Fibroblast of lung (primary cell): ENCODE measurements at regions not wholly inside any gene's neighbourhood (a gene's known extent, or its start where the extent isn't known, plus 50 kb on each side); places are given as distances from the start of the nearest gene placed in this dataset.

Experiments used
- DNase-seq, 2 donors: peaks; one replicate each; pipeline versions ENCODE4 v3.0.0 to v3.0.0-alpha.2; 2010; ENCODE audit warnings: low read depth in 2 of 2
- H2AFZ ChIP-seq: 2 replicates; pipeline ENCODE4 v1.5.1; 2012; ENCODE audit warnings: low read length, control low read depth, inconsistent platforms
- H3K27ac ChIP-seq: 2 replicates; pipeline ENCODE4 v1.5.1; 2011; ENCODE audit warnings: low read length, control low read depth; ENCODE audit not compliant: insufficient read depth
- H3K27me3 ChIP-seq: 2 replicates; pipeline ENCODE4 v1.5.1; 2011; ENCODE audit warnings: mild to moderate bottlenecking, low read length; ENCODE audit not compliant: control insufficient read depth, insufficient read depth
- H3K36me3 ChIP-seq: 2 replicates; pipeline ENCODE4 v1.5.1; 2011; ENCODE audit warnings: low read length; ENCODE audit not compliant: control insufficient read depth, insufficient read depth
- H3K4me1 ChIP-seq: 2 replicates; pipeline ENCODE4 v1.5.1; 2011; ENCODE audit warnings: low read length; ENCODE audit not compliant: control insufficient read depth, insufficient read depth; ENCODE audit errors: extremely low read depth
- H3K4me2 ChIP-seq: 2 replicates; pipeline ENCODE4 v1.5.1; 2011; ENCODE audit warnings: low read length, control low read depth; ENCODE audit not compliant: insufficient read depth; ENCODE audit errors: extremely low read depth
- H3K4me3 ChIP-seq, 4 experiments: fragments of 200-600 bp in 1 of 4; sonication (generic) in 1 of 4; replicated peaks in 1 of 4; 2 replicates each; pipeline ENCODE4 v1.5.1; 2011 to 2016; ENCODE audit warnings: low read length in 4 of 4, low read depth in 3 of 4, mild to moderate bottlenecking in 3 of 4, control low read depth in 2 of 4, inconsistent platforms in 1 of 4, mixed read lengths in 1 of 4; ENCODE audit not compliant: insufficient read depth in 1 of 4; ENCODE audit errors: control extremely low read depth in 1 of 4
- H3K79me2 ChIP-seq: 2 replicates; pipeline ENCODE4 v1.5.1; 2012; ENCODE audit warnings: mild to moderate bottlenecking, low read length, inconsistent platforms; ENCODE audit not compliant: control insufficient read depth, insufficient read depth
- H3K9ac ChIP-seq: 2 replicates; pipeline ENCODE4 v1.5.1; 2011; ENCODE audit warnings: mild to moderate bottlenecking, low read length, control low read depth; ENCODE audit not compliant: insufficient read depth
- H3K9me3 ChIP-seq: 2 replicates; pipeline ENCODE4 v1.5.1; 2012; ENCODE audit warnings: low read depth, low read length; ENCODE audit not compliant: control insufficient read depth, insufficient read depth
- H4K20me1 ChIP-seq: 2 replicates; pipeline ENCODE4 v1.5.1; 2011; ENCODE audit warnings: low read length; ENCODE audit not compliant: control insufficient read depth, insufficient read depth; ENCODE audit errors: extremely low read depth
- CTCF ChIP-seq, 2 donors: IDR thresholded peaks in 1 of 2; conservative IDR thresholded peaks in 1 of 2; 1 replicate in 1 of 2; 2 replicates in 1 of 2; pipeline ENCODE4 v1.5.1; 2011 to 2012; ENCODE audit warnings: low read length in 2 of 2, control low read depth in 1 of 2, inconsistent platforms in 1 of 2, low read depth in 1 of 2, mild to moderate bottlenecking in 1 of 2
- EZH2 ChIP-seq: IDR thresholded peaks from 2 replicates; pipeline ENCODE4 v1.5.1; 2012; ENCODE audit warnings: low read length, control low read depth, mild to moderate bottlenecking; ENCODE audit errors: missing control alignments

DNA sequence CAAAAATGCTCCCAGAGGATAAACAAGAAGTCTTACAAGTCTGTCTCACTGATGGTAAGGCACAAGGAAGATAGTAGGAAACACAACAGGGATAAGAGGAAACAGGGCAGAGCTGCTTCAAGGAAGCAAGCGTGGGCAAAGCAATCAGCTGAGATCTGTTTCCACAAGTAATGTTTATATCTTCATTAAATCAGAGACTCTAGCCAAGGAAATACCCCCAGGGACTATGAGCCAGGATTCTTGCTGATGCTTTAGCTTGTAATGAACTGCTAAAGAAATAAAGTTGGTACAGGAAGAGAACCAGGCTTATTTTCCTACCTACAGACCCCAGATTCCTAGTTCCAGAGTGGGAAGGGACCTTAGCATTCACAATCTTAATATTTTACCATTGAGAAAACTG is 112.7 kb upstream of the C3orf80 start:
- Histone ChIP-seq H3K9ac (no peak overlapping the region), H3K36me3 (no peaks in the 10 kb centered on the region), H3K4me1 (no peaks in the 10 kb centered on the region), H3K9me3 (no peaks in the 10 kb centered on the region), H2AFZ (no peak overlapping the region), H3K4me2 (no peak overlapping the region), H3K4me3 (no peak overlapping the region), H3K79me2 (no peaks in the 10 kb centered on the region), H3K27ac (no peak overlapping the region), H4K20me1 (no peaks in the 10 kb centered on the region), H3K27me3 (peaks cover 5% of the 10 kb centered on the region)
- no peak for DNase-seq
- TF ChIP-seq EZH2 (no peak), CTCF (conservative IDR thresholded peaks at IDR 0.05 in 1 of 2, IDR thresholded peaks at IDR 0.05 in 1 of 2; ENCODE audit: low read depth in 1 of 2, low read length in 2 of 2) (no peak)

DNA sequence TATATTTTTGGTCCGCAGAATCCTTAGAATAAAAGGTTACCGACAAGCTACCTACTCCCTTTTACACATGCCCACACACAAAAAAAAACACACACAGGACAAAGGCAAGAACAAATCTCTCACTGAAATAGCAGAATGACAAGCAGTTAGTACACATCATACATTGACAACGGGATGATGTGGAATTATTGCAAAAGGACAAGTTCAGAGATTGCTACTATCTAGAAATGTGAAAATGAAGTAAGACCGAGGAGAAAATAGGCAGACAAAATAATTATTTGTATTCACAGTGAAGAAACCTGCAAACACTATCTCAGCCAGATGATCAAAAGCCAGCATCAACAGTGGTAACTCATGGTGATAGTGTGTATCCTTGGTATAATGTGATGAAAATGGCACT is 112.2 kb upstream of the C3orf80 start:
- Histone ChIP-seq H3K27me3 (peaks cover 5% of the 10 kb centered on the region), H3K9me3 (no peaks in the 10 kb centered on the region), H3K4me2 (no peak overlapping the region), H3K4me1 (no peaks in the 10 kb centered on the region), H2AFZ (no peak overlapping the region), H3K36me3 (no peaks in the 10 kb centered on the region), H4K20me1 (no peaks in the 10 kb centered on the region), H3K9ac (no peak overlapping the region), H3K4me3 (no peak overlapping the region), H3K79me2 (no peaks in the 10 kb centered on the region), H3K27ac (no peak overlapping the region)
- TF ChIP-seq EZH2, result no peak
- DNase-seq, result no peak

DNA sequence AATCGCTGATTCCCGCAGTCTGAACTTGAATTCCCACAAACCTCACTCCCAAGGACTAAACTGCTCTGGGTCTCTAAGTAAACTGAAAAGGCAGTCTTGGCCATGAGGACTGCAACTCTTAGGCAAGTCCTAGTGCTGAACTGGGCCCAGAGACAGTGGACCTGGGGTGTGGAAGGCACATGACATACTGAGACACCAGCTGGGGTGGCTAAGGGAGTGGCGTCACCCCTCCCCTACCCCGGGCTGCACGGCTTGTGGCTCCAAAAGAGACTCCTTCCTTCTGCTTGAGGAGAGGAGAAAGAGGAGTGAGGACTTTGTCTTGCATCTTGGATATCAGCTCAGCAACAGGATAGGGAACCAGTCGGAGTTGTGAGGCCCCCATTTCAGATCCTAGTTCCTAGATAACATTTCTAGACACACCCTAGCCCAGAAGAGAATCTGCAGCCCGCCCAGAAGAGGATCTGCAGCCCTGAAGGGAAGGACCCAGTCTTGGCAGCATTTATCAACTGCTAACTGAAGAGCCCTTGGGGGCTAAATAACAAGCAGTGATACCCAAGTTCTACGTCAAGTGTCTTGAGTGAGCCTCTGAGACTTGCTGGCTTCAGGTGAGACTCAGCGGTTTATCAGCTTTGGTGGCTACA is 110.7 kb upstream of the C3orf80 start:
- no peaks in the 10 kb centered on the region for H3K9me3 ChIP-seq
- DNase-seq, result no peak
- H3K79me2 ChIP-seq, result no peaks in the 10 kb centered on the region
- no peak overlapping the region for H3K9ac ChIP-seq
- no peaks in the 10 kb centered on the region for H4K20me1 ChIP-seq
- no peak overlapping the region for H3K4me3 ChIP-seq
- no peaks in the 10 kb centered on the region for H3K4me1 ChIP-seq
- no peak overlapping the region for H2AFZ ChIP-seq
- H3K27me3 ChIP-seq, result peaks cover 5% of the 10 kb centered on the region
- H3K36me3 ChIP-seq, result no peaks in the 10 kb centered on the region
- no peak overlapping the region for H3K27ac ChIP-seq
- no peak overlapping the region for H3K4me2 ChIP-seq
- TF ChIP-seq CTCF (conservative IDR thresholded peaks at IDR 0.05 in 1 of 2, IDR thresholded peaks at IDR 0.05 in 1 of 2; ENCODE audit: low read depth in 1 of 2, low read length in 2 of 2) (no peak), EZH2 (no peak)
